Thymus (tissue), 11 donors: ENCODE measurements at regions not wholly inside any gene's neighbourhood (a gene's known extent, or its start where the extent isn't known, plus 50 kb on each side); places are given as distances from the start of the nearest gene placed in this dataset.

ENCODE experiments used
- DNase-seq, 9 donors: peaks; one replicate each; pipeline ENCODE4 v3.0.0-alpha.2; 2013; ENCODE audit warnings: low spot score in 9 of 9, low read depth in 6 of 9, missing footprints in 1 of 9
- H3K27ac ChIP-seq, 2 donors: one replicate each; pipeline ENCODE4 v1.5.1; 2013; ENCODE audit warnings: control low read depth in 1 of 2, low read depth in 1 of 2, low read length in 1 of 2, mild to moderate bottlenecking in 1 of 2, moderate library complexity in 1 of 2
- H3K27me3 ChIP-seq, 2 donors: one replicate each; pipeline ENCODE4 v1.5.1; 2013; ENCODE audit warnings: low read length in 1 of 2; ENCODE audit not compliant: control insufficient read depth in 2 of 2, insufficient read depth in 1 of 2
- H3K36me3 ChIP-seq, 2 donors: one replicate each; pipeline ENCODE4 v1.5.1; 2013; ENCODE audit warnings: low read length in 1 of 2, mild to moderate bottlenecking in 1 of 2, moderate library complexity in 1 of 2; ENCODE audit not compliant: control insufficient read depth in 2 of 2, insufficient read depth in 2 of 2
- H3K4me1 ChIP-seq, 2 donors: one replicate each; pipeline ENCODE4 v1.5.1; 2013; ENCODE audit warnings: low read length in 2 of 2; ENCODE audit not compliant: control insufficient read depth in 2 of 2, insufficient read depth in 2 of 2
- H3K4me3 ChIP-seq, 2 donors: one replicate each; pipeline ENCODE4 v1.5.1; 2013; ENCODE audit warnings: low read length in 2 of 2, control low read depth in 1 of 2, mild to moderate bottlenecking in 1 of 2
- H3K9me3 ChIP-seq, 2 donors: one replicate each; pipeline ENCODE4 v1.5.1; 2013; ENCODE audit warnings: low read length in 1 of 2, mild to moderate bottlenecking in 1 of 2; ENCODE audit not compliant: control insufficient read depth in 2 of 2, insufficient read depth in 1 of 2
- WGBS: extraction: QIAGEN DNeasy Blood & Tissue Kit; methylation state at CpG from one replicate; pipeline ENCODE4 v1.1.7; 2013; 5-methylcytosine and 5-hydroxymethylcytosine counted together
- donor health status: healthy.

DNA sequence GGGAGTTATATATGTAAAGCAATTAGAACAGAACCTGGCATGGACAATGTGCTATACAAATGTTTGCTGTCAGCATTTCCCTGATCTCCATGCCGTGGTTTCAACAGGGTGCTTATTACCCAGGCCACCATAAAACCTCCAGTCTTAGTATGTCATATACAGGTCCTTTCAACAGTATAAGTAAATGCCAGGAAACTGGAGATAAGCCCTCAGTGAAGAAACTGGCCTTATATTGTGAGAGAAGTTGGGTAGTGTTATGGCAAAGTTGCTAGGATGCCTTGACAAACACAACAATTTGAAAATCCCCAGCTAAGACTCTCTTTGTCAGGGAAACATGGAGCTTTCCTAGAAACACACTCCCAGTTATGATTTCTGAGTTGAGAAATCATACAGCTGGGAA lies 850.2 kb upstream of the ADAMTS5 start:
- 77% methylated on average over 1 of the region's 1 CpG for WGBS
- Histone ChIP-seq H3K4me1 (no peaks in the 10 kb centered on the region), H3K9me3 (no peaks in the 10 kb centered on the region), H3K4me3 (no peak overlapping the region), H3K27ac (no peak overlapping the region), H3K36me3 (no peaks in the 10 kb centered on the region), H3K27me3 (no peaks in the 10 kb centered on the region)
- DNase-seq = no peak

DNA sequence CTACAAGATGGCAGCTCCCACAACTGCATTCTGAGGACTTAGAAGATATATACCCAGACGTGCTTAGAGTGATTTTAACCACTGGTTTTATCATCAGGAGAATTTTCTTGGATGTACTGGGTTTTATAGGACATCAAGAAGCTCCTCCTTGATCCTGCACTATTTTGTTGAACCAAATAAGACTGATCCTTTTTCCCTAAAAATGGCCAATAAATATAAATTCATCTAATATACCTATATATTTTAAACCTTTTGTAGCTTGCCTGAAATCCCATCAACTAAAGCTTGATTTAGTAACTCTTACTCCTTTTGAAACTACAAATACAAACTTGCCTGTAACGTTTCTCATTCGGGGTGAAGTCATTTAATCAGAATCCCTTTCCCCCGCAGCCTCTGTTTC lies 849.4 kb upstream of the ADAMTS5 start:
- DNase-seq = no peak
- Histone ChIP-seq H3K36me3 (no peaks in the 10 kb centered on the region), H3K4me3 (no peak overlapping the region), H3K27me3 (no peaks in the 10 kb centered on the region), H3K4me1 (no peaks in the 10 kb centered on the region), H3K27ac (no peak overlapping the region), H3K9me3 (no peaks in the 10 kb centered on the region)
- WGBS = 86% methylated on average over 4 of the region's 4 CpGs

GRCh38 chr21:27814226-27814625 lies 847.3 kb upstream of the ADAMTS5 start:
- H3K27me3 ChIP-seq = no peaks in the 10 kb centered on the region
- H3K4me1 ChIP-seq = no peaks in the 10 kb centered on the region
- no peaks in the 10 kb centered on the region for H3K9me3 ChIP-seq
- WGBS = 89% methylated on average over 1 of the region's 1 CpG
- H3K27ac ChIP-seq = no peak overlapping the region
- no peak overlapping the region for H3K4me3 ChIP-seq
- H3K36me3 ChIP-seq = no peaks in the 10 kb centered on the region
- no peak for DNase-seq

DNA sequence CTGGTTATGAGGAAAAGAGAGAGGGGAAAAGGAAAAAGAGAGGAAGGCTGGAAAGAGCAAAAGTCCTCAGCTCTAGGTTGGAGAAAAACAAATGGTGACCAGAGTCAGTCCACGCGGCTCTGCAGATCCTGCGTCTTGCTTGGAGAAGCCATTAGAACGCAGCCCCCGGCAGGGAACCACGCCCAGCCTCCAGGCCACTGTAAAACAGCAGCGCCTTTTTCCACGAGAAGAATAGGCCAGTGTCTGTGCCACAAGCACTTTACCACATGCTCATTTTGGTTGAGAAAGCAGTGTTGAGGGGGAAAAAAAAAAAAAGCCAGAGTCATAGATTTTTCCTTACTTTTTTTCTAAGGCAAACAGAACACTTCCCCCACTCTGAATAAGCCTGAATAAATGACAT lies 846.9 kb upstream of the ADAMTS5 start:
- no peaks in the 10 kb centered on the region for H3K27me3 ChIP-seq
- H3K4me3 ChIP-seq = no peak overlapping the region
- no peaks in the 10 kb centered on the region for H3K9me3 ChIP-seq
- no peaks in the 10 kb centered on the region for H3K4me1 ChIP-seq
- H3K27ac ChIP-seq = no peak overlapping the region
- DNase-seq = no peak
- WGBS = 83% methylated on average over 8 of the region's 8 CpGs
- H3K36me3 ChIP-seq = no peaks in the 10 kb centered on the region

DNA sequence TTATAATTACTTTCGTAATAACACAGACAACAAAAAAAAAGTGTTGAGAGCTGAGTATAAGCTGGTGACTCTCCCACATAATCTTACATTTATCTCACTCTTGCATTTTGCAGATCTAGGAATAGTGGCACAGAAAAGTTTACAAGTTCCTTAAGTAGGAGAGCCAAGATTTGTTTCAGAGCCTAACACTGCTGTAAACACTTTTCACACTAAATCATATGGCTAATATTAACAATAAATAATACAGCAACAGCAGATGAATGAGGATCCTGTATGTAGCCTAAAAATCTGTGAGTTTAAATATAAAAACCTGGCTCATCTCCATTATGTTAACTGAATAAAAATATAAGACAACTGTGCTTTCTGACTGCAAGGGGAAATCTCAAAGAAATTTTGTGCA lies 846.5 kb upstream of the ADAMTS5 start:
- H3K27ac ChIP-seq = no peak overlapping the region
- DNase-seq = no peak
- H3K4me1 ChIP-seq = no peaks in the 10 kb centered on the region
- H3K4me3 ChIP-seq = no peak overlapping the region
- H3K27me3 ChIP-seq = no peaks in the 10 kb centered on the region
- H3K9me3 ChIP-seq = no peaks in the 10 kb centered on the region
- WGBS = 91% methylated on average over 1 of the region's 1 CpG
- no peaks in the 10 kb centered on the region for H3K36me3 ChIP-seq

DNA sequence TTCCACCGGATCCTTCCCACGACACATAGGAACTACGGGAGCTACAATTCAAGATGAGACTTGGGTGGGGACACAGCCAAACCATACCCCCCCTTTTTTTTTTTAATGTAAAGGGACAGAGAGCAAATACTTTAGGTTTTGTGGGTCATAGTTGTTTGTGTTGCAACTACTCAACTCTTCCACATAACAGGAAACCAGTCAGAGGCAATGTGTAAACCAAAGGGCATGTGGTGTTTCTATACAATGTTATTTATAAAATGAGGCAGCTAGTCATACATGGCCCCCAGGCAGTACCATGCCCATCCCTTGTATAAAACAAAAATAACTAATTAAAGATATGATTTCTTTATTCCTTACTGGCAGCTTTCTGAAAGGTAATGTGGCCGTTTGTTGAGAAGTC lies 845.4 kb upstream of the ADAMTS5 start:
- Histone ChIP-seq H3K4me3 (no peak overlapping the region), H3K36me3 (no peaks in the 10 kb centered on the region), H3K9me3 (no peaks in the 10 kb centered on the region), H3K4me1 (no peaks in the 10 kb centered on the region), H3K27me3 (no peaks in the 10 kb centered on the region), H3K27ac (no peak overlapping the region)
- WGBS = 95% methylated on average over 4 of the region's 4 CpGs
- no peak for DNase-seq

DNA sequence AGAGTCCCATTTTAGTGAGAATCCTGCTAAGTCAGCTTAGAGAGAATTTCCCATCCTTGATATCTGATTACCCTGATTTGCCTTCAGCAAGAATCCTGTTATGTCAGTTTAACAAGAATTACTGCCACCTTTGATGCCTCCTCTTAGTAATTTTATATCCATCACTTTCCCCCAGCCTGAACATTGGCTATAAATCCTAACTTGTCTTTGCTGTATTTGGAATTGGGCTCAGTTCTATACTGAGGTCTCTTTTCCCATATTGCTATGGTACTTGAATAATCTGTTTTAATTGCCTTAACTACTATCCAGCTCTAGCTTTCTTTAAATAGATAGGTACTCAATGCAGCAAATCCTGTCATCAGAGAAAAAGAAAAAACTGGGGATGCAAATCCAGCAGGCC lies 842.0 kb upstream of the ADAMTS5 start:
- Histone ChIP-seq H3K9me3 (no peaks in the 10 kb centered on the region), H3K27ac (no peak overlapping the region), H3K4me3 (no peak overlapping the region), H3K27me3 (no peaks in the 10 kb centered on the region), H3K4me1 (no peaks in the 10 kb centered on the region), H3K36me3 (no peaks in the 10 kb centered on the region)
- DNase-seq = no peak

DNA sequence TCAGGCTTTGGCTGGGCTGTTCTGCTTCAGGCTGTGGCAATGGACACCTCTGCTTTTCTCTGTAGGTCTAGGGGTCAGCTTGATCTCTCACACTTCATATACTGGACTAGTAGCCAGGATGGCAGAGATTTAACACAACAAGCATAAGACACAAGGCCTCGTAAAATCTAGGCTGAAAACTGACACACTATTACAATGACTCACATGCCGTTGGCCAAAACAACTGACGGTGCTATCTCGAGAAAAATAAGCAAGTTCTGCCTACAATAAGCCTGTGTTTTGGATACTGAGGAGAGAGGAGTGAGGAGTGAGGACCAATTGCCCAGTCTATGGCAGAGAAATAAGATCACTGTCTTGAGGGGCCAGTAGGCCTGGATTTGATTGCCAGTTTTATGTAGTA lies 840.7 kb upstream of the ADAMTS5 start:
- 96% methylated on average over 4 of the region's 4 CpGs for WGBS
- Histone ChIP-seq H3K27ac (no peak overlapping the region), H3K27me3 (no peaks in the 10 kb centered on the region), H3K9me3 (no peaks in the 10 kb centered on the region), H3K36me3 (no peaks in the 10 kb centered on the region), H3K4me3 (no peak overlapping the region), H3K4me1 (no peaks in the 10 kb centered on the region)
- DNase-seq = no peak

DNA sequence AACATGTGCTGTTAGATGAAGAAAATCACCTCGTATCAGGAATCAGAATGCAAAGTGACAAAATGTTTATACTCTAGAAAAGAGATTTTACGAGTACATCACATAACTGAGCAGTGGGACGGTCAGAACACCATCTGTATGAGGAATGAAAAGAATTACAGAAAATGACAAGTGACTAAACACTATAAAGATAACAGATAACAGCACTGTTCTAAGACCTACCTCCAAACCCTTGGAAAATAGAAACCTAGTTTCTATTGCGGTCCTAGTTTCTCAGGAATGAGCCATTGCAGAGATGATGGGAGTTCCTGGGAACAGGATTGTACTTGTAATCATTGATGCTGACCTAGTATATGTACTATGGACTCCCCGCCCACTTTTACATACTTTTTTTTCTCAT lies 839.4 kb upstream of the ADAMTS5 start:
- DNase-seq = no peak
- whole genome bisulfite sequencing = 93% methylated on average over 5 of the region's 5 CpGs
- Histone ChIP-seq H3K36me3 (no peaks in the 10 kb centered on the region), H3K9me3 (no peaks in the 10 kb centered on the region), H3K27ac (no peak overlapping the region), H3K4me3 (no peak overlapping the region), H3K27me3 (no peaks in the 10 kb centered on the region), H3K4me1 (no peaks in the 10 kb centered on the region)

- no peaks in the 10 kb centered on the region for H3K36me3 ChIP-seq
- no peaks in the 10 kb centered on the region for H3K9me3 ChIP-seq
- no peaks in the 10 kb centered on the region for H3K27me3 ChIP-seq
- DNase-seq = no peak
- no peak overlapping the region for H3K4me3 ChIP-seq
- no peak overlapping the region for H3K27ac ChIP-seq
- no peaks in the 10 kb centered on the region for H3K4me1 ChIP-seq
Observed at GRCh38 chr21:27805696-27806095, 838.8 kb upstream of the ADAMTS5 start.
